ENCODE measurements at regions not wholly inside any gene's neighbourhood (a gene's known extent, or its start where the extent isn't known, plus 50 kb on each side); places are given as distances from the start of the nearest gene placed in this dataset.

DNA sequence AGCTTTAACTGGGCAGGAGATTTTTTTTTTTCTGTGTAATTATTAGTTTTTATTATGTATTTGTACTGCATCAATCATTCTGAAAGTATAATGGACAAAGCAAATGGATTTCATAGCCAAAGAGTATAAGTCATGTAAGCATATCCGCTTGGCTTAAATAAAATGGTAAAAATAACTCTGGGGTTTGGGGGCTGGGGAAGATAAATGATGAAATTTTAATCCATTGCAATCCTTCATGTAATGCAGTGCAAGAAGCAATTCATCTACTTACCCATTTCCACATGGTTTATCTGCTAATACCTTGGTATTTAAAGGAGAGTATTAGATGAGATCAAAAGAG lies 781.4 kb downstream of the QKI start:
- TF ChIP-seq, protein P1, sequence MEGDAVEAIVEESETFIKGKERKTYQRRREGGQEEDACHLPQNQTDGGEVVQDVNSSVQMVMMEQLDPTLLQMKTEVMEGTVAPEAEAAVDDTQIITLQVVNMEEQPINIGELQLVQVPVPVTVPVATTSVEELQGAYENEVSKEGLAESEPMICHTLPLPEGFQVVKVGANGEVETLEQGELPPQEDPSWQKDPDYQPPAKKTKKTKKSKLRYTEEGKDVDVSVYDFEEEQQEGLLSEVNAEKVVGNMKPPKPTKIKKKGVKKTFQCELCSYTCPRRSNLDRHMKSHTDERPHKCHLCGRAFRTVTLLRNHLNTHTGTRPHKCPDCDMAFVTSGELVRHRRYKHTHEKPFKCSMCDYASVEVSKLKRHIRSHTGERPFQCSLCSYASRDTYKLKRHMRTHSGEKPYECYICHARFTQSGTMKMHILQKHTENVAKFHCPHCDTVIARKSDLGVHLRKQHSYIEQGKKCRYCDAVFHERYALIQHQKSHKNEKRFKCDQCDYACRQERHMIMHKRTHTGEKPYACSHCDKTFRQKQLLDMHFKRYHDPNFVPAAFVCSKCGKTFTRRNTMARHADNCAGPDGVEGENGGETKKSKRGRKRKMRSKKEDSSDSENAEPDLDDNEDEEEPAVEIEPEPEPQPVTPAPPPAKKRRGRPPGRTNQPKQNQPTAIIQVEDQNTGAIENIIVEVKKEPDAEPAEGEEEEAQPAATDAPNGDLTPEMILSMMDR (IDR thresholded peaks at IDR 0.05), result no peak
- TF ChIP-seq POLR2A (IDR thresholded peaks at IDR 0.05) (no peak), POLR2AphosphoS5 (IDR thresholded peaks at IDR 0.05; ENCODE audit: insufficient read depth in 1 of 2, low read depth in 1 of 2) (no peak)
